Gastroesophageal sphincter (tissue), 3 donors: ENCODE measurements at regions not wholly inside any gene's neighbourhood (a gene's known extent, or its start where the extent isn't known, plus 50 kb on each side); places are given as distances from the start of the nearest gene placed in this dataset.

Experiments
- EP300 ChIP-seq: sonication (generic); formaldehyde crosslinking; IDR thresholded peaks from one replicate; pipeline ENCODE4 v1.6.1; 2017; ENCODE audit warnings: antibody characterized with exemption, mild to moderate bottlenecking
- POLR2AphosphoS5 ChIP-seq: sonication (generic); formaldehyde crosslinking; IDR thresholded peaks from one replicate; pipeline ENCODE4 v1.6.1; 2017; ENCODE audit warnings: antibody characterized with exemption
- TF ChIP-seq, protein P1 (sequence below), 4 experiments: fragments of 200-600 bp in 2 of 4; fragments of 450-650 bp in 2 of 4; sonication (generic) in 1 of 4; IDR thresholded peaks; one replicate each; pipeline ENCODE4 v1.5.1; 2017 to 2019; ENCODE audit warnings: antibody characterized with exemption in 4 of 4, mild to moderate bottlenecking in 2 of 4, moderate library complexity in 2 of 4

DNA sequence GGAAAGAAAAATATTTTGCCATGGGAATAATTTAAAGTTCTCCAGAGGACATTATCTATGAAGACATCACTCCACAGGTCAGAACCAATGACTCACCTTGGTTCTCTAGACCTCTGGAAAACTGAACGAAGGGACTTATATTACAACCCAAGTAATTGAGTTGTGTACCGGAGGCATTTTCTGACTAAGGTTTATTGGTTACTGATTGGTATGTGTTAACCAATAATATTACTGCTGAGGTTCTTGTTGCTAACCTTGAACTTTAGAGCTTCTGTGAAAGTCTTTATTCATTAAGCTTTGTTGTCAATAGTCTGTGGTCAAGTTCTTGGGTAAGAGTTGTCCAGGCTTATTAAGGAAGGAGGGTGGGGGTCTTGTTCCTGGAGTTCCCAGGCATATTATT lies 78.1 kb upstream of the MTPN start:
- TF ChIP-seq, protein P1, sequence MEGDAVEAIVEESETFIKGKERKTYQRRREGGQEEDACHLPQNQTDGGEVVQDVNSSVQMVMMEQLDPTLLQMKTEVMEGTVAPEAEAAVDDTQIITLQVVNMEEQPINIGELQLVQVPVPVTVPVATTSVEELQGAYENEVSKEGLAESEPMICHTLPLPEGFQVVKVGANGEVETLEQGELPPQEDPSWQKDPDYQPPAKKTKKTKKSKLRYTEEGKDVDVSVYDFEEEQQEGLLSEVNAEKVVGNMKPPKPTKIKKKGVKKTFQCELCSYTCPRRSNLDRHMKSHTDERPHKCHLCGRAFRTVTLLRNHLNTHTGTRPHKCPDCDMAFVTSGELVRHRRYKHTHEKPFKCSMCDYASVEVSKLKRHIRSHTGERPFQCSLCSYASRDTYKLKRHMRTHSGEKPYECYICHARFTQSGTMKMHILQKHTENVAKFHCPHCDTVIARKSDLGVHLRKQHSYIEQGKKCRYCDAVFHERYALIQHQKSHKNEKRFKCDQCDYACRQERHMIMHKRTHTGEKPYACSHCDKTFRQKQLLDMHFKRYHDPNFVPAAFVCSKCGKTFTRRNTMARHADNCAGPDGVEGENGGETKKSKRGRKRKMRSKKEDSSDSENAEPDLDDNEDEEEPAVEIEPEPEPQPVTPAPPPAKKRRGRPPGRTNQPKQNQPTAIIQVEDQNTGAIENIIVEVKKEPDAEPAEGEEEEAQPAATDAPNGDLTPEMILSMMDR (IDR thresholded peaks at IDR 0.05), result no peak
- TF ChIP-seq POLR2AphosphoS5 (no peak), EP300 (no peak)
